ENCODE measurements at regions not wholly inside any gene's neighbourhood (a gene's known extent, or its start where the extent isn't known, plus 50 kb on each side); places are given as distances from the start of the nearest gene placed in this dataset.
"Not testable (repeated sequence)": the region's sequence is repeated elsewhere in the genome, so short reads cannot be mapped to it uniquely, and the experiment has no call there.

GRCh38 chr16:13708347-13709120, 211.4 kb upstream of the ERCC4 start:
- DNase-seq (ENCODE audit: low read depth in 2 of 2): no peak

DNA sequence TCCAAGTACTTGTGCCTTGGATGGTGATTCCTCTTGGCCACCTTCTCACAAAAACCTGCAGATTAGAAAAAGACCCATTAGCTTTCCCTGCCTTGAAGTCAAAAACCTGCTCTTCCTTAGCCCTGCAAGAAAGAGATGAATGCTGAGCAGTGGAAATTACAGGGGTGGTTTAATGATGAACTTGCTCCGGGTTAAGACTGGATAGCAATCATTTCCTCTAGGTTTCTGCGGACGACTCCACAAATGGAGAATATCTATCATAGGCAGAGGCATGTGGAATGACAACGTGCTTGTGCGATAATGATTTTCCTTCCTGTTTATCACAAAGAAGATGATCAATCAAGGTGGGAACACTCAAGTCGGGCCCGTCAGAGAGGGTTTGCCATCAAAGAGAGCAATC, 201.2 kb upstream of the ERCC4 start:
- DNase-seq (ENCODE audit: low read depth in 2 of 2): no peak

GRCh38 chr16:13727943-13728342, 192.0 kb upstream of the ERCC4 start:
- DNase-seq (ENCODE audit: low read depth in 2 of 2): no peak

DNA sequence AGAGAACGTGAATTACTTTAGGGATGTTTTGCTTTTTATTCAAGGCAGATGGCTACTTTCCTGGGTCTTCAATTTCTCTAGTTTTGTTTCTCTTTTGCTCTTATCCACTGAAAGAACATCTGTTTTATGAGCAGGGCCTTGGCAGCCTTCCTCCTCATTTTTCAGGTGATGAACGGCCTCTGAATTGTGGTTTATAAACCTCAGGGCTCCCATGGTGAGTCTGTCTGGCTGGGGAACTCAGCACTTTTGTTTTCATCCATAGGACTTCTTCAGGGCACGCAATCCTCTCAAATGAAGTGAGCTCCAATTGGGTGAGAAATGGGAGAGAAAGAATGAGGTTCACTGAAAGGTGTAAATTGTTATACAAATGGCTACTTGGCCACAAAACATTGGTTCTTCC, 186.4 kb upstream of the ERCC4 start:
- no peak for DNase-seq (ENCODE audit: low read depth in 2 of 2)

DNA sequence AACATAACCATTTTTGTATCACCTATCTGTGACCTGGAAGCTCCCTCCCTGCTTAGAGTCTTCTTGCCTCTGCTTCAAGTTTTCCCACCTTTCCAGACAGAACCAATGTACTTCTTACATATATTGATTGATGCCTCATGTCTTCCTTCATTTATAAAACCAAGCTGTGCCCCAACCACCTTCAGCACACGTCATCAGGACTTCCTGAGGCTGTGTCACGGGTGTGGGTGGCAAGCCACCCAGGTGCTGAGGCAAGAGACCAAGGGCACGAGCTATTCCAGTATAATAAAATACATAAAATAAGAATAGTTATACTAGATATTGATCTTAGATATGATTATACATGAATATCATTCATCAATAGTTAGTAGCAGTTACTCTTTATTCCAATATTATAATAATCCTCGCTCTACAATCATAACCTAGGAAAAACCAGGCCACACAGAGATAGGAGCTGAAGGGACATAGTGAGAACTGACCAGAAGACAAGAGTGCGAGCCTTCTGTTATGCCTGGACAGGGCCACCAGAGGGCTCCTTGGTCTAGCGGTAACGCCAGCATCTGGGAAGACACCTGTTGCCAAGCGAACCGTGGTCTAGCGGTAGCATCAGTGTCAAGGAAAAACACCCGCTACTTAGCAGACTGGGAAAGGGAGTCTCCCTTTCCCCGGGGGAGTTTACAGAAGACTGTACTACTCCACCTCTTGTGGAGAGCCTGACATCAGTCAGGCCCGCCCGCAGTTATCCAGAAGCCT, 180.2 kb upstream of the ERCC4 start:
- not testable (repeated sequence) for DNase-seq (ENCODE audit: low read depth in 2 of 2)

GRCh38 chr16:13742928-13743327, 177.0 kb upstream of the ERCC4 start:
- no peak for DNase-seq (ENCODE audit: low read depth in 2 of 2)

- DNase-seq (ENCODE audit: low read depth in 2 of 2): no peak
Observed at GRCh38 chr16:13743571-13743970, 176.4 kb upstream of the ERCC4 start.

GRCh38 chr16:13756411-13757140, 163.4 kb upstream of the ERCC4 start:
- no peak for DNase-seq (ENCODE audit: low read depth in 2 of 2)

- DNase-seq (ENCODE audit: low read depth in 2 of 2): no peak
Observed at GRCh38 chr16:13766334-13766733, 153.6 kb upstream of the ERCC4 start.

- DNase-seq (ENCODE audit: low read depth in 2 of 2): no peak
Observed at GRCh38 chr16:13767215-13767614, 152.7 kb upstream of the ERCC4 start.

DNA sequence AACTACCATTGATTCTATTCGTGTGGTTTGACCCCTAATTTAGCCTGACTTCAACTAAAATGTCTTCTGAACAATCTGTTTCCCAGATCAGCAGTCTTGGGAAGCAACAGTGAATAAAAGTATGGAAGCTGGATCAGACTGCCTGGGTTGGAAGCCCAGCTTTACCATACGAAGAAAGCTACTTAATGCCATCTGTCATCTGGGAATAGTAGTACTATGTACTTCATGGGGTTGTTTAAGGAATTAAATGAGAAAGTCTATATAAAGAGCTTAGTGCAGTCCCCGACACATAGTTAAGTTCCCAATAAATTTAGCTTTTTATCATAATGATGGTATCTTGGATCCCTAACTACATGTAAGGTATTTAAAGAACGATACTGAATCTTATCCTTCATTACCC, 151.5 kb upstream of the ERCC4 start:
- DNase-seq (ENCODE audit: low read depth in 2 of 2): no peak

GRCh38 chr16:13770436-13770835, 149.5 kb upstream of the ERCC4 start:
- DNase-seq (ENCODE audit: low read depth in 2 of 2): no peak

GRCh38 chr16:13772782-13773181, 147.2 kb upstream of the ERCC4 start:
- no peak for DNase-seq (ENCODE audit: low read depth in 2 of 2)

DNA sequence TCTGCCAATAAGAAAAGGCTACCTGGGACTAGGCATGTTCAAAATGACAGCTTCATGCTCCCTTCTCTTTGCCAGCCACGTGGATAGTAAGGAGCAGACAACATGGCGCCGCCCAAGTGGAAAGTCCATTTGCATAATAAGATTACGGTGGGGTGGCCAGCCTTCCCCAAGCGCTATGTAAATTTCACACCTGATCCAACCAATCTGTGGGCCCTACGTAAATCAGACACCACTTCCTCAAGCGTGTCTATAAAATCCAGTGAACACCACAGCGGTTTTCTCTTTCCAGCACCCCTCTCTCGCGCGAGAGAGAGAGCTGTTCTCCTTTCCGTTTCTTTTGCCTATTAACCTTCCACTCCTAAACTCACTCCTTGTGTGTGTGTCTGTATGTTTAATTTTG, 140.3 kb upstream of the ERCC4 start:
- no peak for DNase-seq (ENCODE audit: low read depth in 2 of 2)

DNA sequence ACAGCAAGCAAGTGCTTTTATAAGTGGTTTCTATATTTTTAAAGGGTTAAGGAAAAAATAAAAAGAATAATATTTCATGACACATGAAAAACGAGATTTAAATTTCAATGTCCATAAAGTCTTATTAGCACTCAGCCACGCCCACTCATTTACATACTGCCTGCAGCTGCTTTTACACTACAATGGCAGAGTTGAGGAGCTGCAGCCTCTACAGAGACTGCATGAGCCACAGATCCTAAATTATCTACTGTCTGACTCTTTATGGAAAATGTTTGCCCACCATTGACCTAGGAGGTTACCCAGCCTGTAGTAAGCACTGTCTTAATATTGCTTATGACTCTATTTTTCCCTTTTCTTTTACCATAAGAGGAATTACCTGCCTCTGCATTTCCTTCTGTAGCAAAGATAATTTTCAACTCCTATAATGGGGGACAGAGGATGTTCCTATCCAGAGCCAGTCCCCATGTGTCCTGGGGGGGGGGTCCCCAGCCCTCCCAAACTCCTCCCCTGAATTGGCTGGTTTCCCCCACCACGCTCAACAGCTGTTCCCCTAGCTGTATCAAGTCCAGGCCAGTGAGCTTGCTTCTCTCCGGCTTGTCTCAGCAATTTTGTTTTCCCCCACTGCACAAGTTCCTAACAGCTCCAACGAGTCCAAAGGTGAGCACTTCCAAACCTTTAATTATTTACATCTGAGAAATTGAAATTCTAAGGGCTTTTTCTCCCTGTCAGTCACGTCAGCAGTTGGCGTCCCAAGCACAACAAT, 139.4 kb upstream of the ERCC4 start:
- no peak for DNase-seq (ENCODE audit: low read depth in 2 of 2)

DNA sequence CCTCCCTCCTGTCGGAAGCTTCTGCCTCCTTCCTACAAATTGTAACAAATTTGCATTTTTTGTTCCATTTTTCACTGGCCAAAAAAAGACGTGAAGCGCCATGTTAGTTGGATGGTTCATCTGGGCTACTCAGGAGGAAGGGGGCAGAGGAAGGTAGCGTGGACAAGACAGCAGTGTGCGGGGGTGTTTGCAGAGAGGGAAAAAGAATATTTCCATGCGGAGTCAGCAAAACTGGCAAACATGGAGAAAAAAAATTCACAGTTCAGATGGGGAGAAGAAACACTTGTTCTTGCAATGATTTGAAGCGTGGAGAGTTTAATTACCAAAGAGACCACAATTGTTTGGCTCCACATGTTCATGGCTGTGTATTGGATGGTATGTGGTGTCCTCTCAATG, 138.8 kb upstream of the ERCC4 start:
- no peak for DNase-seq (ENCODE audit: low read depth in 2 of 2)

- DNase-seq (ENCODE audit: low read depth in 2 of 2): no peak
Observed at GRCh38 chr16:13781575-13782338, 138.2 kb upstream of the ERCC4 start.

GRCh38 chr16:13791095-13791494, 128.9 kb upstream of the ERCC4 start:
- no peak for DNase-seq (ENCODE audit: low read depth in 2 of 2)

DNA sequence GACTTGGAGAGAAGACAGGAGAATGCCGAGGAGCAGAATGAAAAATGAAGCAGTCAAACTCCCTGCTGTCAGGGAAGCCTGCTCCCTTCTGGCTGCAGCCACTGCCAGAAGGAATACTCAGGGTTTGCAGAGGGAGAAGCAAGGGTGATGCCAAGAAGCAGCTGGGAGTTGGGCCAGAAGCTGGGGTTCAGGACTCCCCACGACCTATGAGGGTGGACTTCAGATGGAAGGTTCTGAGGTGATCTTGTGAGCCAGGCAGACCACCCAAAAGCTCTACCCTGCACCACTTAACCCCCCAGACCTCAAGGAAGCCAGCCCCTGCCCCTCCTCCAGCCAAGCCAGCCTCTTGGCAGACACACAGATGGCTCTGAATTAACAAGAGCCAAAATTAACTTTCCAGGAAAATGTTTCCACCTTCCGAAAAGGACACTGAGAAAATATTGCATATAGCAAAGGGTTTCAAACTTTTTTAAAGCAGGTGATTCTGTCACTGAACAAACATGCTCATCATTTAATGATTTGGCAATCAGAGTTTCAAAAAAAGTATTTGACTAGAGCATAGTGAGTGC, 126.0 kb upstream of the ERCC4 start:
- no peak for DNase-seq (ENCODE audit: low read depth in 2 of 2)

DNA sequence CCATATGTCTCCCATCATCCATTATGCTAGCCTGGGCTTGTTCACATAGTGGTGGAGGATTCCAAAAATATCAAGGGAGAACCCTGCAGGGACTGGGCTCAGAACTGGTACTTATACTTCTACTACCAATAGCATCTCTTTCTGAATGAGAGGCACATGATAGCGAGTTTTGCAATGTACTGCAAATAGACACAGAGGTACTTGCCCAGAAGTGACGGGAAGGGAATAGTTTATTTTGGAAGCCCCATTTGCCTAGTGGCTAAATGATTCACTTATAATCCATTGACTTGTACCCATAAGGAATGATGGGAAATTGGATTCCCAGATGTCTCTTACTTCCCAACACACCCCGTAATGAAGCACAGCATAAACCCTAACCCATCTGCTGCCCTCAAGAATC, 124.8 kb upstream of the ERCC4 start:
- no peak for DNase-seq (ENCODE audit: low read depth in 2 of 2)

- no peak for DNase-seq (ENCODE audit: low read depth in 2 of 2)
Observed at GRCh38 chr16:13797718-13798117, 122.2 kb upstream of the ERCC4 start.

Measured in fibroblast of skin of left biceps (primary cell).